PC-3 (cell line): ENCODE measurements at regions not wholly inside any gene's neighbourhood (a gene's known extent, or its start where the extent isn't known, plus 50 kb on each side); places are given as distances from the start of the nearest gene placed in this dataset.

Experiments
- CTCF ChIP-seq: fragments of 300-600 bp; sonication (generic); conservative IDR thresholded peaks from 2 replicates; pipeline ENCODE4 v1.5.1; 2017; ENCODE audit warnings: antibody characterized with exemption, low read depth, mild to moderate bottlenecking, low read length
- EZH2 ChIP-seq: fragments of 300-600 bp; sonication (generic); IDR thresholded peaks from one replicate; pipeline ENCODE4 v1.6.1; 2017; ENCODE audit warnings: antibody characterized with exemption, mild to moderate bottlenecking, low read length; ENCODE audit not compliant: unreplicated experiment
- EZH2phosphoT487 ChIP-seq: fragments of 300-600 bp; sonication (generic); IDR thresholded peaks from 2 replicates; pipeline ENCODE4 v1.6.1; 2018; ENCODE audit warnings: mild to moderate bottlenecking, antibody characterized with exemption, low read length, borderline replicate concordance

- TF ChIP-seq CTCF (no peak), EZH2phosphoT487 (no peak), EZH2 (no peak)
These were observed 130.9 kb upstream of the ADAMTS16 start for GRCh38 chr5:5009240-5009639.
